DND-41 (cell line): ENCODE measurements at regions not wholly inside any gene's neighbourhood (a gene's known extent, or its start where the extent isn't known, plus 50 kb on each side); places are given as distances from the start of the nearest gene placed in this dataset.

Experiments used
- ATAC-seq: fragments of 200-7000 bp; cut with Tn5 transposase; 3 replicates; pipeline ENCODE4 v1.9.1; 2021; ENCODE audit warnings: low read depth; ENCODE audit not compliant: insufficient read depth
- DNase-seq: peaks from one replicate; pipeline ENCODE4 v3.0.0-alpha.2; 2020
- H2AFZ ChIP-seq: 2 replicates; pipeline ENCODE4 v1.6.0; 2012; ENCODE audit warnings: low read depth, low read length
- H3K27ac ChIP-seq: 2 replicates; pipeline ENCODE4 v1.5.1; 2012; ENCODE audit warnings: low read length, inconsistent platforms
- H3K27me3 ChIP-seq: fragments of 200-600 bp; sonication (generic); 2 replicates; pipeline ENCODE4 v1.6.0; 2012; ENCODE audit warnings: low read length, mild to moderate bottlenecking, inconsistent platforms; ENCODE audit not compliant: insufficient read depth, poor library complexity
- H3K36me3 ChIP-seq: 2 replicates; pipeline ENCODE4 v1.5.1; 2012; ENCODE audit warnings: low read length, inconsistent platforms; ENCODE audit not compliant: insufficient read depth
- H3K4me1 ChIP-seq: 2 replicates; pipeline ENCODE4 v1.5.1; 2012; ENCODE audit warnings: mild to moderate bottlenecking, low read length; ENCODE audit not compliant: insufficient read depth
- H3K4me2 ChIP-seq: 2 replicates; pipeline ENCODE4 v1.6.0; 2012; ENCODE audit warnings: mild to moderate bottlenecking, moderate library complexity, low read length, inconsistent platforms; ENCODE audit not compliant: insufficient read depth
- H3K4me3 ChIP-seq, 2 experiments: fragments of 200-600 bp in 1 of 2; shearing (Covaris generic) in 1 of 2; 2 replicates each; pipeline ENCODE4 v1.5.1; 2012 to 2016; ENCODE audit warnings: inconsistent platforms in 2 of 2, low read length in 2 of 2, mild to moderate bottlenecking in 2 of 2, low read depth in 1 of 2, moderate library complexity in 1 of 2
- H3K79me2 ChIP-seq: 2 replicates; pipeline ENCODE4 v1.6.0; 2012; ENCODE audit warnings: low read length, inconsistent platforms; ENCODE audit not compliant: insufficient read depth
- H3K9ac ChIP-seq: 2 replicates; pipeline ENCODE4 v1.6.0; 2012; ENCODE audit warnings: low read depth, mild to moderate bottlenecking, inconsistent platforms, low read length, moderate library complexity
- H3K9me3 ChIP-seq: 2 replicates; pipeline ENCODE4 v1.5.1; 2012; ENCODE audit warnings: low read length, moderate library complexity, mild to moderate bottlenecking, inconsistent platforms; ENCODE audit not compliant: insufficient read depth, severe bottlenecking
- H4K20me1 ChIP-seq: 2 replicates; pipeline ENCODE4 v1.6.0; 2012; ENCODE audit warnings: low read length; ENCODE audit not compliant: insufficient read depth
- EZH2 ChIP-seq: IDR thresholded peaks from 3 replicates; pipeline ENCODE4 v1.6.1; 2012; ENCODE audit warnings: borderline replicate concordance, low read depth, mild to moderate bottlenecking, moderate library complexity, low read length, inconsistent platforms; ENCODE audit not compliant: severe bottlenecking
- TF ChIP-seq, protein P1 (sequence below): IDR thresholded peaks from 2 replicates; pipeline ENCODE4 v1.5.1; 2012; ENCODE audit warnings: borderline replicate concordance, low read length, moderate library complexity, mild to moderate bottlenecking; ENCODE audit not compliant: poor library complexity, severe bottlenecking; ENCODE audit errors: extremely low read depth

GRCh38 chr13:59531571-59532091, 632.1 kb downstream of the DIAPH3 start:
- Histone ChIP-seq H3K4me2 (peak overlapping the region; percentile 54), H4K20me1 (no peaks in the 10 kb centered on the region), H3K9ac (peak overlapping the region; percentile 33; the same call in 1 of the 2 replicates), H3K36me3 (no peaks in the 10 kb centered on the region), H3K4me3 (peak overlapping the region in 1 of 2 experiments; percentile 30; a peak in 1 of 4 replicates), H3K27ac (peak overlapping the region; percentile 69), H3K9me3 (no peaks in the 10 kb centered on the region), H3K4me1 (peaks cover 19% of the 10 kb centered on the region), H3K79me2 (no peaks in the 10 kb centered on the region), H3K27me3 (no peaks in the 10 kb centered on the region), H2AFZ (peak overlapping the region; percentile 80)
- ATAC-seq (peak; percentile 100), DNase-seq (peak; percentile 61)
- TF ChIP-seq EZH2 = no peak
- TF ChIP-seq, protein P1, sequence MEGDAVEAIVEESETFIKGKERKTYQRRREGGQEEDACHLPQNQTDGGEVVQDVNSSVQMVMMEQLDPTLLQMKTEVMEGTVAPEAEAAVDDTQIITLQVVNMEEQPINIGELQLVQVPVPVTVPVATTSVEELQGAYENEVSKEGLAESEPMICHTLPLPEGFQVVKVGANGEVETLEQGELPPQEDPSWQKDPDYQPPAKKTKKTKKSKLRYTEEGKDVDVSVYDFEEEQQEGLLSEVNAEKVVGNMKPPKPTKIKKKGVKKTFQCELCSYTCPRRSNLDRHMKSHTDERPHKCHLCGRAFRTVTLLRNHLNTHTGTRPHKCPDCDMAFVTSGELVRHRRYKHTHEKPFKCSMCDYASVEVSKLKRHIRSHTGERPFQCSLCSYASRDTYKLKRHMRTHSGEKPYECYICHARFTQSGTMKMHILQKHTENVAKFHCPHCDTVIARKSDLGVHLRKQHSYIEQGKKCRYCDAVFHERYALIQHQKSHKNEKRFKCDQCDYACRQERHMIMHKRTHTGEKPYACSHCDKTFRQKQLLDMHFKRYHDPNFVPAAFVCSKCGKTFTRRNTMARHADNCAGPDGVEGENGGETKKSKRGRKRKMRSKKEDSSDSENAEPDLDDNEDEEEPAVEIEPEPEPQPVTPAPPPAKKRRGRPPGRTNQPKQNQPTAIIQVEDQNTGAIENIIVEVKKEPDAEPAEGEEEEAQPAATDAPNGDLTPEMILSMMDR = no peak

DNA sequence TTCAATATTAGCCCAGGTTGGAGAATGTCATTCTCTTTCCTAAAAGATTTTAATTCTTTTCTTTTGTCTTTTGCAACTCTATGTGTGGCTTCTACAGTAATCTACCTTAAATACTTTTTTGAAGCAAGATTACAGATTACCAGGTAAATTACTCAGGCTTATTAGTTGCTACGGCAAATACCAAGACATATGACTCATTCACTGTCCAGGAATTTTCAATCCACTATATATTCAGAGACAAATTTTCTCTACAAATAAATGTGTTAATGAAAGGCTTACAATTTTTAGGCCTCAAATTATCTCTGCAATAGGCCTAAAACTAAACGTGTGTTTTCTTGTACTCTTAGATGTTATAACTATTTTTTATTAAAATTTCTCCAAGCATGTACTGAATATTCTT, 631.3 kb downstream of the DIAPH3 start:
- Histone ChIP-seq H3K4me3 (no peak overlapping the region), H3K36me3 (no peaks in the 10 kb centered on the region), H3K9ac (no peak overlapping the region), H3K4me1 (peaks cover 19% of the 10 kb centered on the region), H2AFZ (peak overlapping the region; percentile 80), H3K79me2 (no peaks in the 10 kb centered on the region), H4K20me1 (no peaks in the 10 kb centered on the region), H3K27me3 (no peaks in the 10 kb centered on the region), H3K4me2 (no peak overlapping the region), H3K9me3 (no peaks in the 10 kb centered on the region), H3K27ac (no peak overlapping the region)
- DNase-seq (no peak), ATAC-seq (no peak)
- TF ChIP-seq EZH2 = no peak
- TF ChIP-seq, protein P1 = no peak

GRCh38 chr13:59533561-59534555, 629.9 kb downstream of the DIAPH3 start:
- ATAC-seq = no peak
- no peak for TF ChIP-seq EZH2
- TF ChIP-seq, protein P1 = no peak
- Histone ChIP-seq H3K9me3 (no peaks in the 10 kb centered on the region), H3K27me3 (no peaks in the 10 kb centered on the region), H2AFZ (no peak overlapping the region), H3K79me2 (no peaks in the 10 kb centered on the region), H3K9ac (no peak overlapping the region), H3K36me3 (no peaks in the 10 kb centered on the region), H3K4me3 (no peak overlapping the region), H3K4me1 (peaks cover 19% of the 10 kb centered on the region), H4K20me1 (no peaks in the 10 kb centered on the region), H3K27ac (no peak overlapping the region), H3K4me2 (no peak overlapping the region)
- no peak for DNase-seq
